SK-N-DZ (cell line): ENCODE measurements at regions not wholly inside any gene's neighbourhood (a gene's known extent, or its start where the extent isn't known, plus 50 kb on each side); places are given as distances from the start of the nearest gene placed in this dataset.

Source experiments
- DNase-seq: peaks from one replicate; pipeline ENCODE4 v3.0.0-alpha.2; 2015; ENCODE audit warnings: low spot score

DNA sequence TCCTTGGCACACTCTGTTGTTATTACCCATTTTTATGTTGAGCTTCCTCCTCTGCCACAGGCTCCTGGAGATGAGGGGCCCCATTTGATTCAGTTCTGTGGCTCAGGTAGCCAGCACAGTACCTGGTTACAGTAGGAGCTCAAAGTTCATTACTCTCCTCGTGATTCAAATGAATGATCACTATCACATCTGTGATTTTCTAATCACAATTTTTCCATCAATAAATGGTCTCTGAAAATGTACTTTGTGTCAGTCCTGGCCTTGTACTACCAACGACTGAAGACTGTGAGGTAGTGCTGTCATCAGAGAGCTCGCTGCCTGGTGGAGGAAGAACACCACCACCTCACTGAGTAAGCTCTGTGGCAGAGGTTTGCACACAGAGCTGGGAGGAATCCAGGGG lies 106.8 kb upstream of the JUN start:
- no peak for DNase-seq

- DNase-seq: no peak
These were observed 107.5 kb upstream of the JUN start for GRCh38 chr1:58891347-58891746.

- DNase-seq: no peak
These were observed 109.5 kb upstream of the JUN start for GRCh38 chr1:58893257-58893869.

GRCh38 chr1:58895082-58895481 lies 111.2 kb upstream of the JUN start:
- no peak for DNase-seq

- DNase-seq: no peak
These were observed 111.8 kb upstream of the JUN start for GRCh38 chr1:58895559-58896145.

- peak; percentile 52 for DNase-seq
These were observed 112.7 kb upstream of the JUN start for GRCh38 chr1:58896246-58897183.

GRCh38 chr1:58898739-58899586 lies 115.1 kb upstream of the JUN start:
- DNase-seq: peak; percentile 81

- no peak for DNase-seq
These were observed 115.9 kb upstream of the JUN start for GRCh38 chr1:58899587-58900271.

GRCh38 chr1:58900396-58900795 lies 116.5 kb upstream of the JUN start:
- no peak for DNase-seq

DNA sequence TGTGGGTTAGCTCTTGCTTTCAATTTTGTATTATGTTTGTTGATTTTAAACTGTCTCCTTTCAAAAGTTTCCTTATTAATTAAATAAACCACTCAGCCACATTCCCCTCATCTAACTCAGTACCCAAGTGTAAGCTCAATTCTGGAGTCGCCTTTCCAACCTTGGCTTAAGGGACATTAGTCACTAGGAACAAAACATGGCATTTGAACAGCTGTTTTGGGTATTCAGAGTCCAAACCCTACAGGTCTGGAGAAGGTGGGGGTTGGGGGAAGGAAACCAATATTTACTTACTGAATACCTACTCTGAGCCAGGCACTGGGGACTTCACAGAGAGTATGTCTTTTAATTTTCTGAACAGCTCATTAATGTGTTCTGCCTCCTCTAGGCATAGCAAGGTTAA lies 117.2 kb upstream of the JUN start:
- DNase-seq: no peak

DNA sequence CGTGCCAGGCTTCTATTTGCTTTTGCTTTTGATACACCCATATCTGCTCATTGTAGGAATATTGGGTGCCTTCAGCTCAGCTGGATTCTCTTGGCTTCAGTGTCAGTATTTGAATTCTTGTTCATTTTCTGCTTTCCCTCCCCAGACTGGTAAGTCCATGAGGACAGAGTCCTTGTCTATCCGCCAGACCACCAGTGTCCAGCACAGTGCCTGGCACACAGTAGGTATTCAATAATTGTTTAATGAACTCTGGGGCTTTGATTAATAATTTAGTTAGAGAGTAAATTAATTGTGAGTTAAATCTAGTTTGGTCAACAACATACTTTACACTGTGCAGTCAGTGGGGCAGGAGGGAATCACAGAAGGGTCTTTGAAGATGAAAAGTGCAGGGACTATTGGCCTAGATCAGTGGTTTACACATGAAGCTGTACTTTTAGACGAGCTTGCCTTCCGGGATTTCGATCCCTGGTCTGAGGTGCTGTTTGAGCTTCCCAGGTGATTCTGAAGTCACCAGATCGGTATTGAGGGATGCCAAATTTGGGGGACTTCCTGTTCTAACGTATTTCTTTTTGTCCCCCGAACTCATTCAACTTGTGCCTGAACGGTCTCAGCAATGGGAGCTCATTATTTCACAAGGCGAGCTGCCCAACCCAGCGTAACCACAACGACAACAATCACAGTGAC lies 119.1 kb upstream of the JUN start:
- no peak for DNase-seq

DNA sequence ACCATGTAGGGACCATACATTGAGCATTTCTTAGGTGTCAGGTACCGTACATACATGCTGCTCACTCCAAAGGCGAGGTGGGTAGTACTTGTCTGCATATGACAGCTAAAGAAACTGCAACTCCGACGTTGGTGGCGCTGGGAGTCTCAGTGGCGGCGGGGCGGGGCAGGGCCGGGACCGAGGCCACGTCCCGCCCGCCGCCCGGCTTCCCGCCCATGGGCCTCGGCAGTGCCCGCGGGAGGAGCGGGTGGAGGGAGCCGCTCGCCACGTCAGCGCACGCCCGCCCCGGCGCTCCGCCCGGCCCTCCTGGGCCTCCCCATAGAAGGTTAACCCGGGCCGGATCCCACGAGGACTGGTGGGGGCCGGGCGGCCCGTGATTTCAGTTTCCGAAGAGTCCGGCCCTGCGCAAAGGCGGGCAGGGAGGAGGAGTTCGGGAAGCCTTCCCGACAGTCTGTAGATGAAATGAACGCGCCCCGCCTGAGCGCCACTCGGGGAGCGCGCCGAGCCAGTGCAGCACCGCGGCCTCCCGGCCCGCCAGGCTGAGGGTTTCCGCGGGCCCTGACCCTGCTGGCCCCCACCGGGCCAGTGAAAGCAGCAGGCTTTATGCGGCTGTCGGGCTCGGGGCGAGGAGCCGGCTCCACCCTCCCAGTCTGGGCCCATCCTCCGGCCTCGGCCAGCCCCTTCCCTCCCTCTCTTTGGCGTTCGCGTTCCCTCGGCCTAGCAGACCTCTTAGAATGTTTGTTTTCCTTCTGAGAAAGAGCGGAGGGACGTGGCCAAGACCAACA lies 119.9 kb upstream of the JUN start:
- DNase-seq: no peak

DNA sequence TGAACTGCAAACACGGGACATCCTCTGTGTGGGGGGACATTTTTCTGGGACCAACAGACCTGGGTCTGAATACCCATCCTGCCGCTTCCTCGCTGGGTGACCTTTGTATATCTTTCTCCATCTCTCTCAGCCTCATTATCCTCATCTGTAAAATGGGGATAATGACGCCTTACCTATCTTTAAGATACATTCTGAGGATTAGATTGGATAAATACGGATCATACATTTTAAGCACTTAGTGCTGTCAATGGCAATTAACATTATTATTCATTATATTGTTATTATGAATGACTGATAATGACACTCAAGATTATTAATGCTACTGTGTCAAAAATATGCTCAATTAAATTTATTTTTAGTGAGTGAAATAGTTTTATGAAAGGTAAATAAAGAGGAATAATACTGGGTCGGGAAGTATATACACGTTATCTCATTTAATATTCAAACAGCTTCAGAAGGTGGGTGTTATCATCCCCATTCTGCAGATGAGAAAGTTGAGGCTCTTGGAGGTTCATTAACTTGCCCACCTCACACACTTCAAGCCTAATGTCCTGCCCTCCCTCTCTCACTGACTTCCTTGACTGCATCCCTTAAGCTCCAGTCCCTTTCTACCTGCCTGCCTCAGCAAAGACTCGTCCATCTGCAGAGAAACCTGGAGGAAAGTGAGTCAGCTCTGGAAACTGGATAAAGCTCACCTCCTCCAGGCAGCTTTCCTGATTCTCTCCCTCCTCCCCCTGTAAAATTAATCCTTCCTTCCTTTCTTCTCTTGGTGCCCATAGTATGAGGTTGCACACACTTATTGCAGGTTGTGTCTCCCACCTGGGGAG lies 120.7 kb upstream of the JUN start:
- DNase-seq: no peak

- no peak for DNase-seq
These were observed 121.3 kb upstream of the JUN start for GRCh38 chr1:58905126-58905490.

DNA sequence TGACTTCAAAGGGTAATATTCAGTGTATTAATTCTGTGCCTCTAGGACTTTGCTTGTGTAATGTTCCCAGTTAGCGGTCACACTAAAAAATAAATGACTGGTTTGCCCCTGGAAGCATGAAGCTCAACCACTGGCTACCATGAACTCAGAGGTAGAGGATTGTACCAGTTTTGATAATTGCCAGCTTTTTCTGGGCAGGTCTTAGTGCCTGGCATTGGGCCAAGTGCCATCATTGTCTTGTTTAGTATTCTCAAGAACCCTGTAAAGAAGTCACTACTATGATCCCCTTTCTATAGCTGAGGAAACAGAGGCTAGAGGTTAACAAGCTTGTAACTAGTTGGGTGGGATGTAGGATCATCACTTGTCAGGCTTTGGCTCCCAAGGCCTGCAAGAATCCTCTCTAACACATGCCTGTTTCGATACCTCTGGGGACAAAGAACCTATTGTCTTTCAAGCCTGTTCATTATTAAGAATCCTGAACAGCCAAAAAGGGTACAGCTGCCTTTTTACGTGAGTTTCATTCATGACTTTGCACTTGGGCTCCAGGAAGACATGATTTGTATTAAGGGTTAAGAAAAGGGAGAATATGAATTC lies 121.9 kb upstream of the JUN start:
- DNase-seq: no peak

DNA sequence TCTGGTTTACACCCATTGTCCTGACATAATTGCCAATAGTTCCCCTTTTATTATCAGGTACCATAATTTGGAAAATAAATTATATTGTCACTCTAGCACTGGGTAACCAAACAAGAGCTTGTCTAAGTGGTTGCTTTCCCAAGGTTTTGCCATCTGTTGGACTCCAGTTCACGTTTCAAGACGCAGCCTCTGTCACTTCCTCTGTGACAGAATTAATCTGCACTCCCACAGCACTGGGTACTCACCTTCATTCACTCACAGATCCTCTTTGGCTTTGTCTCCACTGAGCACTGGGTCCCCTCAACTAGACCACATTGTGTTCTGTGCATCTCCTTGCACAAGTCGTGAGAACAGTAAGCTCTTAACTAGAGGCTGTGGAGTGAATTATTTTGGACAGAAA lies 123.6 kb upstream of the JUN start:
- DNase-seq: no peak

DNA sequence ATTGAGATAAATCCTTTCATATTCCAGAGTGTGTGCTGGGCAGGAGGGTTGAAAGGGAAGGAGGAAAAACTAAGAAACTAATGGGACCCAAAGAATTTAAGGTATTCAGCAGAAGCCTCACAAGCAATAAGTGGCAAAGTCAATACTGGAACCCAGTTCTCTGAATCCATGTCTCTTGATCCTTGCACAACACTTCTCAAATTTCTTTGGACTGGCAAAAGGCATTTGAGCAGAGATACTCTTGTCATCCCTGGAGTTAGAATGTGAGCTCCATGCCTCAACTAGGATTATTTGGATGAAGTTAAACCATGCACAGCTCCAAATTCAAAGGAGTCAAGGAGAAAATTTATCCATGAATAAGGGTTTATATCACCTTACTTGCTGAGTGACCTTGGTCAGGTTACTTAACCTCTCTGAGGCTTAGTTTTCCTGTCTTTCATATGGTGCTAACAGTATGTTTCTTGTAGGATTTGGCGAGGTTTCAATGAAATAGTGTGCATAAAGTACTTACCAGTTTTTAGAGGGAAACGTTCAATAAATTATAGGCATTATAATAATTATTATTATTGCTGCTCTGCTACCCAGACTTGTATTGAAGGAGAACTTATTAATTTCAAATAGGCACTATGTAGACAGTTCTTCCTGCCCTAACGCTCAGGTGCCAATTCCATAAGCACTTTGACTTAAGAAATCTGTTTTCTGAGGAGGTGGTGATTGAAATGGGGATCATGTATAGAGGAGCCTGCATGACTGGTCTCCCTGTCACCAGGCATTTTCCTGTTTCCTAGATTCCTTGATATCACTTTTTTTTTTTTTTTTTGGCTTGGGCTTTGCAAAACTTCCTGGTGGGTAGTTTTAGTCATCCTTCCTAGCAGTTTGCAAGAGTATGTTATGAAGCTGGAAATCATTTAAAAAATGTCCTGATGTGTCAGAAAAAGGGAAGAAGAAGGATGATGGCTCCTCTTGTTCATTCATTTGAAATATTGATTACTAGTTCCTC lies 125.0 kb upstream of the JUN start:
- no peak for DNase-seq
